GM18909 (cell line): ENCODE measurements at regions not wholly inside any gene's neighbourhood (a gene's known extent, or its start where the extent isn't known, plus 50 kb on each side); places are given as distances from the start of the nearest gene placed in this dataset.

Source experiments
- ATAC-seq: cut with Tn5 transposase; IDR thresholded peaks from one replicate; pipeline ENCODE4 v1.9.1; 2021; ENCODE audit warnings: mild to moderate bottlenecking; ENCODE audit not compliant: unreplicated experiment, poor library complexity

DNA sequence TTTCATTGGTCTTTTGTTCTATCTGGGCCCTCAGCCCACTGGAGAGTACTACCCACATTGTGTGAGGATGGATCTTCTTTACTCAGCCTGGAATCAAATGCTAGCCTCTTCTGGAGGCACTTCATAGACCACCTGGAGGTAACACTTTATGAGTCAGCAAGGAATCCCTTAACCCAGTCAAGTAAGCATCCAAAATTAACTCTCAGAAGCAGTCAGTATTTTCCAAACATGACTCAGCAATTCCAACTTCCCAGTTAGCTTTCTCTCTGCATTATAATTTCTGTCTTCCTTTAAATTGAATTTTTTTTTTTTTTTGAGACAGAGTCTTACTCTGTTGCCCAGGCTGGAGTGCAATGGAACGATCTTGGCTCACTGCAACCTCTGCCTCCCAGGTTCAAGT is 142.7 kb downstream of the ACKR3 start:
- no peak for ATAC-seq

DNA sequence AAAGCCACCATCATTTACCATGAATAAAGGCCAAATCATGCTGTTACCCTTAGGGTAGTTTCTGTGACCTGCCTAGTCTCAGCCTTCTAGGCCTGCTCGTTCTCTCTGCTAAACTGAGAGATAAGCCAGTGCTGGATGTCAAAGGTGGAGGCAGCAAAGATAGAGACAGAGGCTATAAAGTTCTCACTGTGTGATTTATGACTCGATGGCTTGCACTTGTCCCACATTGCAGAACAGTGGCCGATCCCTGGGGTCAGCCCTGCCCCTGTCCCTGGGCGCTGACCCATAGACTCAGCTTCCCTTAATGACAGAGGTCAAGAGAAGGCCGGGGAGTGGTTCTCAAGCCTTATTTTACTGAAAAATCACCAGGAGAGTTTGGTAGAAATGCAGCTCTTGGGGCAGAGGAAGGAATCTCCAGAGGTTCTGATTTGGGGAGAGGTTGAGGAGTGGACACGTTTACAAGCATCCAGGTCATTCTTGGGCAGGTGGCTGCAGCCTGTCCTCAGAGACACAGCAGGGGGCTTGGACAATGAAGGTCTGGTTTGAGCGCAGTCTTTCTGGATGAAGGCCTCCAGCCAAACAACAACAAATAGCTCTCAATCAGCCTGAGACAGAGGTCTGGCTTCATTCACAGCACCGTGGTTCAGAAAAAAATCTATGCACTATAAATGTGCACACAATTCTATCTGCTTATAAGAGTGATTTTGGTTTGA is 143.5 kb downstream of the ACKR3 start:
- no peak for ATAC-seq

DNA sequence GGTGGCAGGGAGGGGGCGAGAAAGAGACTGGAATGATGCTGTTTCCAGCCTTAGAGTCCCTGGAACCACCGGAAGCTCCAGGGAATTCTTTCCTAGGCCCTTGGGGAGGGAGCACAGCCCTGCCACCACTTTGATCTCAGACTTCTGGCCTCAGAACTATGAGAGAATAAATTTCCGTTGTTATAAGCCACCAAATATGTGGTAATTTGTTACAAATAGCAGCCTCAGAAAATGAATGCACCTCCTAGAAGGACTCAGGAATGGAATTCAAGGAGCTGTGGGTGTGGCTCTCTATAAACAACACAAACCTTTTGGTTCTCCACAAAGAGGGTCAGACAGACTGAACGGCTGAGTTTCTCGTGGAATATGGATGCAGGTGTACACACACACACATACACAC is 144.5 kb downstream of the ACKR3 start:
- no peak for ATAC-seq

DNA sequence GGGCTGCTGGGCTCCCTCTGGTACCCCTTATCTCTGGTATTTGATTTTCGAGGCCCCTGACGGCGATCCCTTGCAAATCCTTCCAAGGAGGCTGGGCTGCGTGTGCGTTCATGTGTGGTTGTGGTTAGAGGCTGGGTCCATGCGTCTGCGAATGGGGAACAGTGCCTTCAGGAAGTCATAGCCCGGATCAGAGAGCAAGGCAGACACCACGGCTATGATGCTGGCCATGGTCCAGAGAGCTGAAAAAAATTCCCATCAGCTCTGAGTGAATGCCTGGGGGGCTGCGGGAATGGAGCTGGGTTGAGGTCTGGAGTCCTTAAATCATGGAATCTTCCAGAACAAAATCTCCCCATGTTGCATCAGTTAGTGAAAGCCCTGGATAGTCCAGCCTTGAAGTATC is 145.5 kb downstream of the ACKR3 start:
- ATAC-seq = no peak

DNA sequence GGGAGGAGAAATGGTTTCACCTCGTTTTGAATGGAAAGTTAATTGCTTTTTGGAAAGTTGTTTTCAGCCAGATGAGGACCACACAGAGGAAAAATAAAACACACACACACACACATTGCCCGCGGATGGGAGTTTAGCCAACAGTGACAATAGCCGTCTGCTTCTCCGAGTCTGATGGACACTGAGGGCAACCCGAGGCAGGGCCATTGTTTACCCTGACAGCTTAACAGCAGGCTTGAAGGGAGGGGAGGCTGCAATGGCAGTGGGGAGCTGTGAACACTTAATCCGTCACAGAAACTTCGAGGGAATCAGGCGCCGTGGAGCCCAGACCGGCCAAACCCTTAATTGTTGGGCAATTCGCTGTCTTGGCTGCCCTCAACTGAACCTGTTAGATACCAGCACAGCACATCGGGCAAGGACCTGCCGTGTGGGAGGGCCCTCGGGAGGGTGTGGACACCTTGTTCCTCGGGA is 145.9 kb downstream of the ACKR3 start:
- no peak for ATAC-seq

DNA sequence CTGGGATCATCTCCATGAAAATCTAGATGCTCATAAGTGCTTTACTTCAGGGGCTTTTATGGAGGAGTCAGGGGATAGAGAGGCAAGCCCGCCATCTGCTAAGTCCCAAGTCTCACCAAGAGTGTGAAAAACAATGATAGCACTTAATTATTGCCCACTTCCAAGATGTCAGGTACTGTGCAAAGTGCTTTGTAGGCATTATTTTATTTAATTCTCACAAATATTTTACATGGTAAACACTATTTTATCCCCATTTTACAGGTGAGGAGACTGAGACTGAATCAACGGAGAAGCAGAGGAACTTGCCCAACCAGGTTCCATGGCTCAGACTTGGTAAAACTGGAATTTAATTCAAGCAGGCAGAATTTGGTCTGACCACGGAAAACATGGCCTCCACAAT is 147.5 kb downstream of the ACKR3 start:
- no peak for ATAC-seq

DNA sequence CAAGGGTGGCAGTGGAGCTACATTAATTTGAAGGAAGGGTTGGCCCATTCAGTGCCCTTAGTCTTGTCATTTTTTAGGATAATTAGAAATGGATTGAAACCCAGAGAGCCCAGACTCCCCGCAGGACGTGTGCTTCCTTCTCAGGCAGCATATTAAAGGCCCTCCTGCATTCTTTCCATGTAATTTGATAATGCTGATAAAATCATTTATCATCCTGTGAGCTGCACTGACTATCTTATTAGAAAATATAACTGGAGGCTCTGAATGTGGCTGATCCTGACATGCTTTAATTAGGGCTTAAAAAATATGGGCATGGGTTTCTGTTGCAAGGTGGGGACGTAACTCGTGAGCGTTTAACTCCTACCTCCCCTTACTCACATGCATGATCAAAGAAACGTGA is 148.1 kb downstream of the ACKR3 start:
- ATAC-seq = no peak

DNA sequence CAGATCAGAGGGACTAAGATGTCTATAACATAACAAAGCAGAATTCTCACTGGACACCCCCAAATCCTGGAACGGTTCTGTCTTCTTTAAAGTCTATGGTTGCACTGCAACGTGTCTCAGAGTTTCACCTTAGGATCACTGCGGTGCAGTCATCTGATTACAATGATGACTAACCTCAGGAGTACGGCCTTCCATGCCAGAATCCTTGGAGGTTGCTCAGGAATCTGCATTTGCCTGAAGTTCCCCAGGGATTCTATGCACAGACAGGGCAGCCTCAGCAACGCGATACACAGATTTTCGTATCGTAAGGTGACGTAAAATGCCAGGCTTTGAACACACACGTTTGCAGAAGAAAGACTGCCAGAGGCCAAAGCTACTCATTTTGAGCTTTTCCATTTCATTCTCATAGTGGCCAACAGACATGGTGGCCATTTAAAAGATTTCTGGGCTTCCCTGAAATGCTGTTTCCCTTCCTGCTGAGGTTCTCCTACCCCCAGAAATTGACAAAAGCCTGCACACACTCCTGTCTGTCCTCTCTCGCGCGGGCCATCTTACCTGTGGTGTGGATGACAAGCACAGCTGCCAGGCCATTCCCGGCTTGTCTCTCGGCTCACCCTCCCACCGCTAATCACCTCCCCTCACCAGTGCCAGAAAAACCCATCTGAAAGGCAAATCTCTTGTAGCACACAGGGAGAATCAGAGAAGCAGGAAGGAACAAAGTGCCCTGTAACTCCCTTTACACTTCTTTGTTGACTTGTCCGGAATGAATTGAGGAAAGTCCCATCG is 148.8 kb downstream of the ACKR3 start:
- no peak for ATAC-seq

DNA sequence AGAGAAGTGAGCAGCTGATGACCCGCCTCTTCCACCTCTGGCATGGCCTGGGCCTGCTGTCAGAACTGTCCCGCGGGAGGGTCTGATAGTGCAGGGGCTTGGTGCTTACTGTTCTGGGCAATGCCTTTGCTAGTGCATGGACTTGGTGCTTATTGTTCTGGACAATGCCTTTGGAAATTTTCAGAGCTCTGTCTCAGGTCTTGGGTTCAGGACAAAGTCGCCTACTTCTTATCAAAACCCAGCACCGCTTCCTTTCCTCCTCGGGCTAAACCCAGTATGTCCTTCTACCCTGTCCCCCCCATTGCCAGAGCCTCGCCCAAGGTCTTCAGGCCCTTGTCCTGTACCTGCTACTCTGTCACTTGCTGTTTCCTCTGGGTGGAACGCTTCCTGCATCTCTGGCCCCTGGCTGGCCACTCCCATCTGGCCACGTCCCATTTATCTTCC is 149.6 kb downstream of the ACKR3 start:
- no peak for ATAC-seq

DNA sequence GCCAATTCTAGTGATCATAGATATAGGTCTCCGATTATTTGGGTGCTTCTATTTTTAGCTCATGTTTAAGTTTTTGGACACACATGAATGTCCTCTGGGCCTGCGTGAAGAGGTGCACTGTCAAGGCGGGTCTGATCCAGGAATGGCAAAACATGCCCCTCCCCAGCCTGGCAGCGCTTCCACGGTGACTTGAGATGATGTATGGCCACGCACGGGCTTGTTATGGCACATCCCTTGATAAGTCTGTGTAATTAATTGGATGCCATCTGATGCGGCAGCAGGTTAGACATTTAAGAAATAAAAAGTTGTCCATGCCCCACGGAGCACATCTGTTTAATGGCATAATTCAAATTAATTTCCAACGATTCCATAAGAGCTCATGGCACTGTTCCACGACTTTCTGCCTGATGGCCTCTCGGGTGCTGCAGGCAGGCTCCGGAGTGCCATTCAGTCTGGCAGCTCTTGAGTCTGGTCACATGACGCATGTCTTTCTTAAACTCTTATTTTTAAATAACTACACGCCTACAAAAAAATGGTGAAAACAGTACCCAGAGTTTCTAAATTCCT is 151.4 kb downstream of the ACKR3 start:
- ATAC-seq = no peak

DNA sequence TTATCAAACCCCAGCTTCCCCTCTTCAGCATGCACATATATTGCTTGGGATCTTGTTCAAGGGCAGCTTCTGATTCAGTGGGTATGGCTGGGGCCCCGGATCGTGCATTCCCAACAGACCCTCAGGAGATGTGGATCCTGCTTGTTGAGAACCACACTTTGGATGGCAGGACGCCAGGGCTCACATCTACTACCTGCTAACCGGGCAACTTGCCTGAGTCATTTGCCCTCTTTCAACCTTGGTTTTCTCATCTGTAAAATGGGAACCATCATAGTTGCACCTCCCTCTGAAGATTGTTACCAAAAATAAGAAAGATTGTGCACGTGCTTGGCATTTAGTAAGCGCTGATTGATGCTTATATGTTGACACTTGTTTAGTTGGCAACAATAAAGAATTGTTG is 154.6 kb downstream of the ACKR3 start:
- no peak for ATAC-seq

DNA sequence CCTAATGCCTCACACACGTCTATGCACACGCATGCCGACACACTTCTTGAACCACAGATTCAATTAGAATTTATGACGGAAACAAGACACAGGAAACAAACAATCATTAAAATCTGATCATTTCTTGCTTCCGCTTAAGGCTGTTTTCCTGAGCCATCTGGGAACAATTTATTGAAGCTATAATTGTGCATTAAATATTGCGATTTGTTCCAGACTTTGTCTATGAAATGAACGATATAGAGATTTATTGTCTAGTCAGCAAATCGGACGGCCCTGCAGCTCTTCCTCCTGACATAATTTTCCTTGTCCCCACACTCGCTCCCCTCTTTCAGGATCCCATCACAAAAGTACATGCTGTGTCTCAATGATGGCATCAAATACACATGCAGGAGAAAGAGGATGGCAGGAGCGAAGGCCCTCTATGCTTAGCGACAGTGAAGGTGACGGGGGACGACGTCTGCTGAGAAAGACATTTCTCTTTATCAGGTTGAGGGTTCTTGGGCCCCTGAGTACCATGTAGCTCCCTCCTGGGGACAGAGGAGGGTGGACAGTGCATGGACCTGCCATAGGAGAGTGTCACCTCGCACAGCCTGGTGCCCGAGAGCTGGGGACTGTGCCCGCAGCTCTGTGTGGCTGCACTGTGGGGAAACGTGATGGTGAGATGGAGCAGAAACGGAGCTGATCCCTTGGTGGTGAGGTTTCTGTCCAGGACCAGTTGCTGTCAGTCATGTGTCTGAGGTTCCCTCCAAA is 157.3 kb downstream of the ACKR3 start:
- no peak for ATAC-seq

DNA sequence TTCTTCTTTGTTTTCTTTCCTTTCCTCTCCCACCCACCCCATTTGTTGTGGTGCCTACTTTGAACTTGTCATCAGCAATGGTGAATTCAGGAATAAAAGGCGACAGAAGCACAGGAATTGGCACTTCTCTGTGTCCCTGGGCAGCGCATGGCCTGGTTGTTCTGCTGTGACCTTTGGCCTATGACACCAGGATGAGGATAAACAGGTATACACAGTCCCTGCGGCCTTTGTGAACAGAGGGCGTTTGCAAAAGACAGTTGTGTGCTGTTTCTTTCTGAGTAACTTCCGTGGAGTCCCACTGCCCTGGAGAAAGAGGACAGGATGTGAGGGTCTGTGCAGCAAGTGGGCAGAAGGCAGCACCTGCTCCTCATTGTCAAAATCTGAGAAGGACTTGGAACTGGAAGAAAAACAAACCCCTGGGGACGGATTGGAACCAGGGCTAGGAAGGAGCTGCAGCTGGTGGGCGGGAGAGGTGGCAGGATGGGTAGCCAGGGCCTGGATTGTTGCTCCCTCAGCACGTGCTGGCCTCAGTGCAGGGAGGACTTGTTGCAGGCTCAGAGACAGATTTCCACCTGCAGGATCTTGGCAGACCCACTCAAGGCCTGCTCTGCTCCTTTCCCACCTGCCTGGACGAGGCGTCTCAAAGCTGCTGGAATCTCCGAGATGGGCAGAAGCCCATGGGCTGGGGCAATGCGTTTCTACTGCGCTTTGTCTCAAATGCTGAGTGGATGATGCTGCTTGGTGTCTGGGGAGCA is 159.5 kb downstream of the ACKR3 start:
- no peak for ATAC-seq

DNA sequence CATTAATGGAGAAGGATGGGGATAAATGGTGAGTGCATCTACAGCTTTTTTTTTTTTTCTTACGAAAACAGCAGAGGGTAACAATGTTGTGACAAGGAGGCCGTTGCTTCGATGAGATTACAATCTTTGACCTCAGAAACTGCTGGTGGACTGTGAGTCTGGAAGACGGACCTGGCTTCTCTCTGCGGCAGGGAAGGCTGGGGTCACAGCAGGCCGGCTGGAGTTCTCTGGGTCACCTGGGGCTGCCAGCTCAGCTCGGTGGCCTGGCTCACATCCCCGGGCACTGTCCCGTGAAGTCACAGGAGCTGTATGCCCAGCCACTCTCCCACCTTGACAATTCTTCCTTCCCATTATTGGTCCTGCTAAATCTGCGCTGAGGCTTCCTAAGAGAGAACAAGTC is 160.8 kb downstream of the ACKR3 start:
- no peak for ATAC-seq

DNA sequence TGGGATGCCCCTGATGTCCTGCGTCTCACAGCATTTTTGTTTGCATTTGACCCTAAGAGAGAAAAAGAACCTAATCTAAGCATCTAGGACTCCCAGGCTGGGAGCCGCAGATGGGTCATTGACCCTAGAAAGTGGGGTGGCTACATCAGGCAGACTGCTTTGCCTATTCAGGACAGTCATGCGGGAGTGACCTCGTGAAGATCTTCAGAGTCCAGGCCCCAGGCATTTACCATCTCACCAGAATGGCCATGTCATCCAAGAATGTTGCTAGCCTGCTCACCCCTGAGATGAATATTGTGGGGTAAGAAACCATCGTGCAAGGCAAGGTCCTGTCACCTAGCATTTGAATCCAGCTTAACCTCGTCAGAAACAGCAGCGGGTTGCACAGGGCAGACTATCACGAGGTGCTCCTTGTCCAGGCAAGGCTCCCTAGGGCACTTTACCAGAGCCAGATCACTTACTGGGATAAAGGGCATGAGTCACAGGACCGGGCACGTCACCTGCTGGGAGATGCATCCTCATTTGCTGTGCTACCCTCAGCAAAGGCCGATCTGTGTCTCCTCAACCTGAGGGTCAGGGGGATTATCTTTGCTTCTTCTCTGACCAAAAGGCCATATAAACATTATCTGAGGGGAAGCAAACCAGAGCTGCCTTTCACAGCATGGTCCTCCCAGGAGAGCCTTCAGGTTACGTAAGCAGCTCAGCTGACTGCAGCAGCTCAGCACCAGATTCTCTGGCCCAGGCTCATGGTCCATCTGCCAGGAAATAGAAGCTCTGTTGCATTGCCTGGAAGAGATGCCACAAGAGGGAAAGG is 162.3 kb downstream of the ACKR3 start:
- no peak for ATAC-seq

DNA sequence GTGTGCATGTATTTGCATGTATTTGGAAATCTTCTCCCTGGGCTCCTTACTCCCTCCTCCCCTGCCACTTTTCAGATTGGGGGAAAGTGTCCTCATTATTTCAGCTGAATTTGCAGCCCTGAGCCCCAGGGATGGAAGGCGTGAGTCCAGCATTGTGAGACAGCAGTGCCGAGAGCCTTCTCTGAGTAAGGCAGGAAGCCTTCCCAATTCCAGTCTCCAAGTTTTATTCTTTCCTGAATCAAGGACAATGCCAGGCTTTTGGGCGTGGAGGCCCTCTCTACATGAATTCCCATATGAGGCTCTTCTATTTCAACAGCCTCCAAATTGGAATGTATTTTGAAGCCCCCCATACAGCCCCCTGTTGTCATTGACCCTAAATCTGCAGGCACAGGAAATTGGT is 163.5 kb downstream of the ACKR3 start:
- no peak for ATAC-seq

DNA sequence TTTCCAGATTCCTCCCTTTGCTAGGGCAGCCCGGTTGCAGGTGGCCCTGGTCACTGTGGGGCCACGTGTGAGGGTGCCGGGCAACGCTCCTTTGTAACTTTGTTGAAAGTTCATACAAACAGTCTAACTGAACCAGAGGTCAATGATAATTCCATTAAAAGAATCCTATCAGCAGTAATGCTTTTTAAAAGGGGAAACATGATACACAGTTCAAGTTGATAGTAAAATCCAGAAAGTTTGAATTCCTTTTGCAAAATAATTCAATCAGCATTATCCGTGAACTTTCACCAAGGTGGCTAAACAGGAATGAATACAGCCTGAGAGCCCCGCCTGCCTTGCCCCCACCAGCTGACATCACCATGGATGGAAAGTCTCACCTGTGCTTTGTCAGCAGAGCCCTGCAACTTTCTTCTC is 166.2 kb downstream of the ACKR3 start:
- no peak for ATAC-seq

DNA sequence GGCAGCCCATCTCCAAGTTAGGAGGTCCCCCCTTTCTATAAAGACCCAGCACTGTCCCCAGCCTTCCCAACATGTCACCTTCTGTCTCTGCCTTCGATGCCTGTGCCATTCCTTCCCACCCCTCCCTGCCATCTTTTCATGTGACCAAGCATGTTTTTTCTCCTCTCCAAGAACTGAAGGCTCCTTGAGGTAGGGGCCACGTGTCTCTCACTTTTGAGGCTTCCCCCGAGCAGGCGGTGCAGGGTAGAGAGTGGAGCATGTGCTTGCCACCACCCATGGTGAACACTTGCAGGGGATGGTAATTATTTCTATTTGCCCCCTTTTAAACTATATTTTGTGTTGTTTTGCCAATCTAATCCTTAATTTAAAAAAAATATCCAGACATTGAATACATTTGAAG is 168.4 kb downstream of the ACKR3 start:
- ATAC-seq = no peak

DNA sequence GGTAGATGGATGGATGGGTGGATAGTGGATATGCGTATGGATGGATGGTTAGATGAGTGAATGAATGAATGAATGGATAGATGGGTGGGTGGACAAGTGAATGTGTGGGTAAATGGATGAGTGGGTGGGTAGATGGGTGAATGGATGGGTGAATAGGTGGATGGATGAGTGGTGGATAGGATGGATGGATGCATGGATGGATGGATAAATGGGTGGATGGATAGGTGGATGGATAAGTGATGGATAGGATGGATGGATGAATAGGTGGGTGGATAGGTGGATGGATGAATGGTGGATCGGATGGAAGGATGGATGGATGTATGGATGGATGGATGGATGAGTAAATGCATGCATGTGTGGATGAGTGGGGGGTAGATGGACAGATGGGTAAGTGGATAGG is 169.3 kb downstream of the ACKR3 start:
- no peak for ATAC-seq
